ENCODE measurements at regions not wholly inside any gene's neighbourhood (a gene's known extent, or its start where the extent isn't known, plus 50 kb on each side); places are given as distances from the start of the nearest gene placed in this dataset.

DNA sequence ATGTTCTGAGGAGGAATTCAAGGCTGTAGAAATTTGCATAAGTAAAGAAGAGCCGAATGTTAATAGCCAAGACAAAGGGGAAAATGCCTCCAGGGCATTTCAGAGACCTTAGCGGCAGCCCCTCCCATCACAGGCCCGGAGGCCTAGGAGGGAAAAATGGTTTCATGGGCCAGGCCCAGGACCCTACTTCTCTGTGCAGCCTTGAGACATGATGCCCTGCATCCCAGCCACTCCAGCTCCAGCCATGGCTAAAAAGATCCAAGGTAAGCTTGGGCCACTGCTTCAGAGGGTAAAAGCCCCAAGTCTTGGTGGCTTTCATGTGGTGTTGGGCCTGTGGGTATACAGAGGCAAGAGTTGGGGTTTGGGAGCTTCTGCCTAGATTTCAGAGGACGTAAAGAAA is 225.7 kb downstream of the ARHGAP12 start:
- TF ChIP-seq, protein P1, sequence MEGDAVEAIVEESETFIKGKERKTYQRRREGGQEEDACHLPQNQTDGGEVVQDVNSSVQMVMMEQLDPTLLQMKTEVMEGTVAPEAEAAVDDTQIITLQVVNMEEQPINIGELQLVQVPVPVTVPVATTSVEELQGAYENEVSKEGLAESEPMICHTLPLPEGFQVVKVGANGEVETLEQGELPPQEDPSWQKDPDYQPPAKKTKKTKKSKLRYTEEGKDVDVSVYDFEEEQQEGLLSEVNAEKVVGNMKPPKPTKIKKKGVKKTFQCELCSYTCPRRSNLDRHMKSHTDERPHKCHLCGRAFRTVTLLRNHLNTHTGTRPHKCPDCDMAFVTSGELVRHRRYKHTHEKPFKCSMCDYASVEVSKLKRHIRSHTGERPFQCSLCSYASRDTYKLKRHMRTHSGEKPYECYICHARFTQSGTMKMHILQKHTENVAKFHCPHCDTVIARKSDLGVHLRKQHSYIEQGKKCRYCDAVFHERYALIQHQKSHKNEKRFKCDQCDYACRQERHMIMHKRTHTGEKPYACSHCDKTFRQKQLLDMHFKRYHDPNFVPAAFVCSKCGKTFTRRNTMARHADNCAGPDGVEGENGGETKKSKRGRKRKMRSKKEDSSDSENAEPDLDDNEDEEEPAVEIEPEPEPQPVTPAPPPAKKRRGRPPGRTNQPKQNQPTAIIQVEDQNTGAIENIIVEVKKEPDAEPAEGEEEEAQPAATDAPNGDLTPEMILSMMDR (IDR thresholded peaks at IDR 0.05): no peak
- TF ChIP-seq POLR2A (IDR thresholded peaks at IDR 0.05): no peak
